Neural progenitor cell (in vitro differentiated cells): ENCODE measurements at regions not wholly inside any gene's neighbourhood (a gene's known extent, or its start where the extent isn't known, plus 50 kb on each side); places are given as distances from the start of the nearest gene placed in this dataset.

ENCODE experiments used
- CTCF ChIP-seq: fragments of 200-600 bp; sonication (generic); IDR thresholded peaks from 2 replicates; pipeline ENCODE4 v1.5.1; 2017; ENCODE audit warnings: antibody characterized with exemption, mild to moderate bottlenecking
- EZH2 ChIP-seq: fragments of 200-600 bp; sonication (generic); IDR thresholded peaks from 2 replicates; pipeline ENCODE4 v1.6.1; 2017; ENCODE audit warnings: antibody characterized with exemption, mild to moderate bottlenecking, moderate library complexity
- EZH2phosphoT487 ChIP-seq: fragments of 200-600 bp; sonication (generic); IDR thresholded peaks from 2 replicates; pipeline ENCODE4 v1.6.1; 2017; ENCODE audit warnings: antibody characterized with exemption

- TF ChIP-seq CTCF, result no peak
- TF ChIP-seq EZH2phosphoT487, result no peak
- no peak for TF ChIP-seq EZH2
Observed at GRCh38 chr1:99472893-99473292, 173.0 kb upstream of the PALMD start.
